HCEC 1CT (cell line): ENCODE measurements at regions not wholly inside any gene's neighbourhood (a gene's known extent, or its start where the extent isn't known, plus 50 kb on each side); places are given as distances from the start of the nearest gene placed in this dataset.
A peak's percentile ranks its signal among the peaks of the same experiment; 100 is the strongest.
"Not testable (repeated sequence)": the region's sequence is repeated elsewhere in the genome, so short reads cannot be mapped to it uniquely, and the experiment has no call there.

ENCODE experiments used
- DNase-seq: peaks from one replicate; pipeline ENCODE4 v3.0.0-alpha.2; 2017

DNA sequence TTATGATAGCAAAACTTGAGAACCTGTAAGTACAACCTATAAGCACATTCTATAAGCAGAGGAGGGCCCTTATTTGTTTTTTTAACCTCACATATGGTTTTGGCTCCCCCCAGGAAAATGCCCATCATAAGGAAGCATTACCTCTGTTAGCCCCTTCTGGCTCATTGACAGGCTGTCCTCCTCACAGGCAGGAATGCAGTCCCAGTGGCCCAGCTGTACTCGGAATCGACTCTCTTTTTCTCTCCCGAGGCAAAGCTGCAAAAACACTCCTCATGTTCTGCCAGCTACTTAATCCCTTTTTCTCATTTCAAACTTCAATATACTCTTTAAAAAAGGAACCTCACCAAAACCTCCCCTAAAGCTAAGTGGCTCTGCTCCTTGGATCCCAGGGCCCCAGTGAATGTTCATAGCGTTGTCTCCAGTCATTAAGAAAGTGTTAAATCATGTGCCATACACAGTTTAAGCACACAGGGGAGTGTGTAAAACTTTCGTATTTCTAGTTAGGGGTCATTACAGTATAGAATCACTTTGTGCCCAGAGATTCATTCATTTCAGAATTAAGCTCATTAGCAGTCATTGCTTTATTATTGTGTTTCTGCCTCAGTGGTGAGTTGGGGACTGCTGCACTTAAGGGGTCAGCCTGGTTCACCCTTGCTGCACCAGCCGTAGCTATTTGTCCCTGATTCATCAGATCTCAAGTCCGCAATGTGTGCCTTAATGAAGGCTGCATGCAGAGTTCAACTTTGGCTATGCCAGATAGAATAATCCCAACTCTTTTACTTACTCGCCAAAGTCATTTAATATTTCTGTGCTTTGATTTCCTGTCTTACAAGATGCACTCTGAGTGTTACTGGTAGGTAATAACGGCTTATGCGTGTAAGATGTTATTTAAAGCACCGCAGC, 57.6 kb downstream of the JRKL start:
- DNase-seq = no peak

DNA sequence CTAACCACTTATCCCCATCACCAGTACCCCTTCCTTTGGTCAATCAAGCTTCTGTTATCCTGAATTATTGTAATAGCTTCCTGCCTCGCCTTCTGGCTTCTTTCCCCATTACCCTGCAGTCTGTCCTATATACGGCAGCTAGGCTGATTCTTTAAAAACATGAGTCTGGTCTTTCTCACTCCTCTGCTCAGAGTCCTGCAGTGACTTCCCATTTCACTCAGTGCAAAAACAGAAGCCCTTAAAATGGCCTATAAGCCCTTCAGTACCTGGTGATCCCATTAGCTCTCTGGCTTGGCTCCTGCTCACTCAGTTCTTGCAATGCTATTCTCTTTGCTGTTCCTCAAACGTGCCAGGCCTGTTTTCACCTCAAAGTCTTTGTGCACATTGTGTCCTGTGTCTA, 58.4 kb downstream of the JRKL start:
- DNase-seq = no peak

DNA sequence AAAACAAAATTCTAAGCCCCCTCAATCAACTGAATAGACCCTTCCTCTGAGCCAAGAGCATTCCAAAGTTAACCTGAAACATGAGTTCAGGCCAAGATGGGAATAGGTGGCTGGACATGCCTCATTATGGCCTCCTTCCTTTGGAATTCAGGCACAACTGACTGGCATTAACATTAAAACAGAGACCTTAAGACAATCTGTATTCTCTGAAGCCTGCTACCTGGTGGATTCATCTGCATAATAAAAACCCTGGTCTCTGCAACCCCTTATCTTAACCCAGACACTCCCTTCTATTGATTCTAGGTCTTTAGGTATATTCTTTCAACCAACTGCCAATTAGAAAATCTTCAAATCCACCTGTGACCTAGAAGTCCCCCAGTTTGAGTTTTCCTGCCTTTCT, 66.3 kb downstream of the JRKL start:
- no peak for DNase-seq

DNA sequence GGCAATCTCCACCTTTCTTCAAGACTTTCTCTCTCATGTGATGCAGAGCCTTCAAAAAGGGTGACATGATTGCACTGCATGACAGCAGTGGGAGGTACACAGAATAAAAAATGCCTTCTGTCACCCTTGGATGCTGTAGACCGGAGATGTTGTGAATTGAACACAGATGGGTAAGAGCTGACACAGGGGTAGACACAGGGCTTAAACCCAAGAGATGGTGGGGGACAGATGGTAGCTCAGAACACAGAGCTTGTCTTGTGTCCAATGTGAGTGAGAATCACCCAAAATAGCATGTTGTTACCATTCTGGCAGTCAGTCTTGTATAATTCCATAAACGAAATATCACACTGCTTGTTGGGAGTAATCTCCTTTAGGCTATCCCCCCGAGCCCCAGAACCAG, 69.9 kb downstream of the JRKL start:
- DNase-seq = no peak

DNA sequence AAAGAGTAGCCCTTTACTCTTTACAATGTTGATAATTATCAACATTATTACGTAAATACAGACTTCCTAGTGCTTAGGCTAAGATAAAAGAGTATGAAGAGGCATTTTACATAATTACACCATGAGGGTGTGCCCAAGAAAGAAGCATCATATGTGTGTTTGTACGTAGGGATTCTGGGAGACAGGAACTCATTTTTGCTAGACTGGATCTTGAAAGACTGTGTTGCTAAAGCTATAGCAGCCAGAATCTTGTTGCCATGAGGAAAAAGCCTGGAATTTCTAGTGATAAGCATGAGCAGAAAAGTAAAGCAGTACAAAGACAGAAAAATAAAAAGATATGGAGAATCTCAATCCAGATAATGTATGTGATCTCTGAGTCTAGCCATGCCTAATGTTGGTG, 72.1 kb downstream of the JRKL start:
- DNase-seq = no peak

DNA sequence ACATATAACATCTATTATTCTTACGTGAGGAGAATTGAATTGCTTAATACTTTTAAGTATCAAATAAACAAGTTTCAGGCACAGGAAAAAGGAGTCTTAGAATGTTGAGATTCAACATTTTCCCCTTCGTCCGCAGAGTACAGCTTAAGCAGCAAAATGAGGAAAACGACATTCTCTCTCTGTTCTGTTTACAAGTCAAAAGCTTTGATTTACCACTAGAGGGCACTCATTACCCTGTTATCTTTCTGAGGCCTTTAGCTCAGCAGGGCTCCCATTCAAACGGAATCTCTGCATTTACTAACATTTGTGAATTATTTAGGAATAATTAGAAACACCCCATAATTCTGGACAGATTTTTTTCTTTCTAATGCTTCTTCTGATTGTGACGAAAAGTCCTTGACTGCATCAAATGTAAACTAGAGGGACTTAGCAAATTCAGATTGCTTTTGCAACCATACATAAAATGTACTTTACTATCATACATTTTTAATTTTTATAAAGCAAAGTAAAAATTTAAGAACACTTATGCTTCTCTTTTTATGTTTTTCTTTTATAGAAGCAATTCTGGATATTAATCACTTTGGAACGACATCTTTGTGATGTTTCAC, 75.0 kb downstream of the JRKL start:
- DNase-seq = peak; percentile 86

DNA sequence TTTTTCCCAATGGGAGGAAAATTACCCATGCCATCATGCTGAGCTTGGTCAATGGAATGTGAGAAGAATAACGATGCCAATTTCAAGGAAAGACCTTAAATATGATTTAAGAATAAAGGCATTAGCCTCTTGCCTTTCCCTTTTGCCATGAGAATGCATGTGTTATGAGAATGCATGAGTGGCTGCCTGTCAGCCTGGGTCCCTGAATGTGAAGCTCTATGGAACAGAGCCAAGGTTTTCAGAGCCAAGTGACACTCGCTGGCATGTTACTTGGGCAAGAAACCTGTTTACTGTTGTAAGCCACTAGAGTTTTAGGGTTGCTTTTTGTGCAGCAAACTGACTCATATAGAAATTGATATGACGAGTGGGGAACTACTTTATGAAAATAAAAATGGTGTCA, 75.7 kb downstream of the JRKL start:
- no peak for DNase-seq

DNA sequence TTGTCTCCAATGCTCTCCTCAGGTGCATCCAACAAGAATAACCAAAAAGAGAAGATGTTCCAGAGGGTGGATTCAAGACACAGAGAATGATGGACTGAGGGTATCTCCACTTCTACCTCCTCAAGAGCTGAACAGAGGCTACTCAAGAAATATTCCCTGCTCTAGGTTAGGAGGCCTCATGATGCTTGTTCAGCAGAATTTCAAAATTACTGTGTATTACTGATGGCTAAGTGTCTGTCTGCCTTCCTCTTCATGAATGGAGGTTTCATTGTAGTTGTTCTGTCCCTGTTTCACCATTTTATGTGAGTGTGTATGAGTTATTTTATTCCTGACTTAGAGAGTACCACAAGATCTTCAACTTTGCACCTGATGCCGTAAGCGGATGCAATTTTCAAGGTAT, 76.8 kb downstream of the JRKL start:
- no peak for DNase-seq

DNA sequence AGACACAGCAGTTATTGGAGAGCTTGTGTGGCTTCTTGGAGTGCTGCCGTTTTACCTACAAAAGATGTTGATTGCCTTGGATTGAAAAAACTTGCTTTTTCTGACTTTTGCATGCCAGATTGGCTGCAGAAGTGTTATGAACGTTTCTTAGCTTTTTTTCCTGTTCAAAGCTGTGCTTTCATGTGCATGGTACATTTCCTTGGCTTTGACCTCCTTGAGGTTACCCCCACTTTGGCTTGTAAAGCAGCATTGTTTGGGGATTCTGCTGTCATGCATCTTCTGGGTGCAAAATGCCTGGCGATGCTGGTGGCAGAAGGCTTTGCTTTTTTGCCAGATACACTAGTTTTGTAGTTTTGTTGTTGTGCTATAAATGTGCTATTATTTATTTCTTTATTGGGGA, 80.0 kb downstream of the JRKL start:
- DNase-seq = no peak

DNA sequence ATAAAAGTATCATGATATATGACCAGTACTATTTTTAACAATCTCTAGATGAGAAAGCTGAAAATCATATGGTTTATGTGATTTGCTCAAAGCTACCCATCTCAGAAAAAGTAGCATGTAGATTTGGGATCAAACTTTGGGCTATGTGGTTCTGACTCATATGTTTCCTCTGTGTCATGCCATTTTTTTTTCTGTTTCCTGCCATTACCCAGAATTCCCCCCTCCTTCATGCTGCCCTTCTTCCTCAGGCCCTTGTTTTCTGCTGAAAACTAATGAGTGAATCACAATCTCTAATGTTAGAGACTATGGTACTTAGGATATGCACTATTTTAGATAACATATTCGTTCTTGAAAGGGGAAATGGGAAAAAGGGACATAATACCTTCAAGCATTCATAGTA, 80.7 kb downstream of the JRKL start:
- DNase-seq = peak; percentile 8

DNA sequence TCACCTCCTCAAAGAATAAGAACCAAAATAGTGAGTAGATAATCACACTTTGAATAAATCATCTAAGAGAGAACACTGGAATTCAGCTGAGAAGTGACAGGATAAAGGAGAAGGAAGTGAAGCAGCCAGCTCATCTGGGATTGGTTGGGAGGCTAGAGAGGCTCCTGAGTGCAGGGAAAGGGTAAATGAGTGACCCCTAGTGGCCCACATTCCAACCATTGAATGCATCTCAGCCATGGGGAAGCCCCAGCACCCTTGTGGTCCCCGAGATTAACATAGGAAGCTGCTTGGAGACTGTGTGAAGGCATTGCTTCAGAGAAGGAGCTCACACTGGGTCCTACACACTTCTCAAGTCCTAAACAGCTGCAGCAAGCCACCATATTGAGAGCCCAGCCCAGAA, 82.3 kb downstream of the JRKL start:
- no peak for DNase-seq

DNA sequence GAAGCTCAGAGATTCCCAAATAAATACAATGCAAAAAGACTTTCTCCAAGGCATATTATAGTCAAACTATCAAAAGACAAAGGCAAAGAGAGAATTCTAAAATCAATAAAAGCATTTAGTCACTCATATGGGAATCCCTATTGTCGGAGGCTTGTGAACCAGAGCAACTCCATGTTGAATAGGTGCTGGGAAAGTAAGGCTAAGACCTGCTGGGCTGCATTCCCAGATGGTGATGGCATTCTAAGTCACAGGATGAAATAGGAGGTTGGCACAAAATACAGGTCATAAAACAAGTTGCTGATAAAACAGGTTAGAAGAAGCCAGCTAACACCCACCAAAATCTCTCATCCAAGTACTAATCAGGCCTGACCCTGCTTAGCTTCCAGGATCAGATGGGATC, 84.5 kb downstream of the JRKL start:
- DNase-seq = no peak

DNA sequence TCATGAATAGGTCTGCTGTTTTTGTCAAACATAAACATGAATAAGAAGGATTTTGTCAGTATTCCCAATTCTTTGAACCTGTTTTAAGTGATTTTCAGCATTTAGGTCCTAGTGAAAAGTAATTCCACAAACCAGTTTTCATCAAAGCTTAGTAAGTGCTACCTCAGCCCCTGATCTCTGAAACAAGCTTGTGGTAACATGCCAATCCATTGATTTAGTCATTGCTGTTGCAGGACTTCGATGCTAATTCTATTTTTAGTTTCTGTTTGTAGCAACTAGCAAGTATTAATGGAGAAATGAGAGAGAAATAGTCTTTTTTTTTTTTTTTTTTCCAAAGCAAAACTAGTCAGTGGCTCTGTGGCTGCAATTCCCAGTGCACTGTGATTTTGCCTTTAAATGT, 91.4 kb downstream of the JRKL start:
- DNase-seq = no peak

DNA sequence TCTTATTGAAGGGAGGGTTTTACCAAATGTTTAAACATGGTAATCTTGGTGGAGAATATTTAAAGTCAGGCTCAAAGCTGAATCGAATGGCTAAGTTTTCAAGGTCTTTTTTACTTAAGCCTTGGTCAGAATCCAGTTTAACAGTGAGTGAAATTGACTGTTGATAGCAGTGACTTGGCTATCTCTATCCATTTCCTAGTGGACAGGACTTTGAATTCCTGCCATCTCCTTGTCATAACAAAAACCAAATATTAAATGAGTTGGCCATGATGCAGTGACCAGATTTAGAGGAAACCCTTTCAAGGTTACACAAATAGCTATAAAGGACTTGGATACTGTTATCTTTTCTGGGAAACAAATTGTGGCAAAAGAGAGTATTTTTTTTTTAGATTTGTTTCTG, 92.0 kb downstream of the JRKL start:
- DNase-seq = no peak

DNA sequence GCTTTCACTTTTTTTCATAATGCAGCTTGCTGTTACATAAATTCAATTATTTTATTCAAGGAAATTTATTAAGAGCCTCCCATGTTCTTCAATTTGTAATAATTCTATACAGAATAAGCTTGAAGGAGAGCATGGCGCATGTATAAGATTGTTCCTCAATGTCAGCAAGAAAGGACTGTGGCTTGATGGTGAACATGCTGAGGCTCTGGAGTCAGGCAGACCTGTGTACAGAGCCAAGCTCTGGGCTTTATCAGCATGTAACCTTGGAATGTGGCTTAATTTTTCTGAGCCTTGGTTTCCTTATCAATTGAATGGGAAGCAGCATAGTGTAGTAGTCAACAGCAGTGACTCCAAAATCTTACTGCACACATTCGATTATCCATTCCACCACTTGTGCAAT, 92.4 kb downstream of the JRKL start:
- no peak for DNase-seq

DNA sequence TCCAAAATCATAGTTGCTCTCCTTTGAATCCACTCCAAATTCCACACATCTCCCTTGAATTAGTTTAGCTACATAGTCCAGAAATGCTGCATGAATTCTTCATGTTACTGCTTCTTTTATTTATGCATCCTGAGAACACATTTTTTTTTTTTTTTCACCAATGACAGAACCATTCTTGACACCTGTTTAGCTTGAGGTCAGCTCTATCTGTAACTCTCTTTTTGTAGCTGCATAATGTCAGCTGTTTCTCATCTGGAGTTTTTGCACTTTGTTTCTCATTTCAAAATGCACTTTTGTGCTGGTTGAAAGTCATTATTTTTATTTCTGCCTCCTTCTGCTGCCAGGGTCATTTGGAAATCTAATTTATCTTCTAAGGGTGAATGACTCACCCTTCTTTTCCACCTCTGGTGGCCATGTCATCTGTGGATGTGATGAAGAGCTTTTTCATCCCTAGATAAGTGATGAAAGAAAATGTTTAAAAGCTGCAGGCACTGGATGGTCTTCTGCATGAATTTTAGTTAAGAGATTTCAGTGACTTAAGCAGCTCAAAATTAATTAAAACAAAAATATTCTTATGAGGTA, 93.7 kb downstream of the JRKL start:
- no peak for DNase-seq

DNA sequence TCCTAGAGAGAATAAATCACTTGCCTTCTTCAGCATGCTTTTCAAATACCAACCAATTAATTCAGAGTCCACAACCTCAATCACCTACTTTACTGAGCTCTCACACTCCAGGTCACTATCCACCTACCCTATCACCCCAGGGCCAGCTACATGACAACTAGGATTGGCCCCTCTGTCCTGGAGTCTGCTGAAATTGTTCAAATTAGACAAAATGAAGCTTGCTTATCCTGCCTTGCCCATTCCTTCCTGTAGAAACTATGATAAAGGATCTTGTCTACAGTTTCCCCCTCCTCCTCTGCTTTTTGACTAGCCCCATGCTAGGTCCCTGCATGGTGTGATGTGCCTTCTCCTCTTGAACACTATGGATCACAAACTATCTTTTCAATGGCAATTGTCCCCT, 94.5 kb downstream of the JRKL start:
- DNase-seq = no peak

DNA sequence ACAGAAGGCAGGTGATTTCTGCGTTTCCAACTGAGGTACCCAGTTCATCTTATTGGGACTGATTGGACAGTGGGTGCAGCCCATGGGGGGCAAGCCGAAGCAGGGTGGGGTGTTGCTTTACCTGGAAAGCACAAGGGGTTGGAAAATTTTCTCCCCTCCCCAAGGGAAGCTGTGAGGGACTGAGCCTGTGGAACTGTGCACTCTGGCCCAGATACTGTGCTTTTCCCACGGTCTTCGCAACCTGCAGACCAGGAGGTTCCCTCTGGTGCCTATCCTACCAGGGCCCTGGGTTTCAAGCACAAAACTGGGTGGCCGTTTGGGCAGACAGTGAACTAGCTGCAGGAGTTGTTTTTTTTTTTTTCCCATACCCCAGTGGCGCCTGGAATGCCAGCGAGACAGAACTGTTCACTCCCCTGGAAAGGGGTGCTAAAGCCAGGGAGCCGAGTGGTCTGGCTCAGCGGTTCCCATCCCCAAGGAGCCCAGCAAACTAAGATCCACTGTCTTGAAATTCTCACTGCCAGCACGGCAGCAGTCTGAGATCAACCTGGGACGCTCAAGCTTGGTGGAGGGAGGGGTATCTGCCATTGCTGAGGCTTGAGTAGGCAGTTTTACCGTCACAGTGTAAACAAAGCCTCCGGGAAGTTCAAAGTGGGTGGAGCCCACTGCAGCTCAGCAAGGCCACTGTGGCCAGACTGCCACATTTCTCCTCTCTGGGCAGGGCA, 97.2 kb downstream of the JRKL start:
- DNase-seq = no peak

DNA sequence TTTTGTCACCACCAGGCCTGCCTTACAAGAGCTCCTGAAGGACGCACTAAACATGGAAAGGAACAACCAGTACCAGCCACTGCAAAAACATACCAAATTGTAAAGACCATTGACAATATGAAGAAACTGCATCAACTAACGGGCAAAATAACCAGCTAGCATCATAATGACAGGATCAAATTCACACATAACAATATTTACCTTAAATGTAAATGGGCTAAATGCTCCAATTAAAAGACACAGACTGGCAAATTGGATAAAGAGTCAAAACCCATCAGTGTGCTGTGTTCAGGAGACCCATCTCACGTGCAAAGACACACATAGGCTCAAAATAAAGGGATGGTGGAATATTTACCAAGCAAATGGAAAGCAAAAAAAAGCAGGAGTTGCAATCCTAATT, 99.1 kb downstream of the JRKL start:
- not testable (repeated sequence) for DNase-seq

DNA sequence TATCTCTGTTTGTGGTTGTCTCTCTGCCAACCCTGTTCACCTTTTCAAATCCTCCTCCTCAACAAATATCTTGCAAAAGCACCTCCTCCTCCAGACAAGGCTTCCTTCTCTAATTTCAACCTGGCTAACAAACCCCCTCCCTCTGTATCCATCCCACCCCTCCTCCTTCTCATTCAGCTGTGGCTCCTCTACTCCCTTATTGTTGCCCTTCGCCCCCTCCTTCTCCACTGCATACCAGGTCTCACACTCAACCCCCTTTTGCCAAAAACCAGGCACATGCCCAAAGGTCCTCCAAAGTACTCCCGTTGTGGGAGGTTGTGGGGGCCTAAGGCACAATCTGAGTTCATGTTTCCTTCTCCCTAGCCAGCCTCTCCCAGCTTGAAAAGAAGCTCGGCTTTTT, 110.6 kb downstream of the JRKL start:
- no peak for DNase-seq

DNA sequence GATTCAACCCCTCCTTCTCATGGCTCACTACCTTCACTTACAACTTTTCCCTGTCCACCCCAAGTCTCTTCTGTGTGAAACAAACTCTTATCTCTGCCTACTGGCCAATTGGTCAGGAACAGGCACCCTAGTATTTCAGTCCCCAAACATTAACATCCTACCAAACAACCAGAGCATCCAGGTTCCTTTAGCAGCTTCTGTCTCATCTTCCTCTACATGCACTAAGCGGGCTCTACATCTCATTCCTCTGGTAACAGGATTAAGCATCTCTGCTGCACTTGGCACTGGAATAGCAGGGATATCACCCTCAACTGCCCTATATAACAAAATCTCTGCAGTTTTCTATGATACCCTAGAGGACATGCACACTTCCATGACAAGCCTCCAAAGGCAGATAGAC, 116.2 kb downstream of the JRKL start:
- DNase-seq = no peak

DNA sequence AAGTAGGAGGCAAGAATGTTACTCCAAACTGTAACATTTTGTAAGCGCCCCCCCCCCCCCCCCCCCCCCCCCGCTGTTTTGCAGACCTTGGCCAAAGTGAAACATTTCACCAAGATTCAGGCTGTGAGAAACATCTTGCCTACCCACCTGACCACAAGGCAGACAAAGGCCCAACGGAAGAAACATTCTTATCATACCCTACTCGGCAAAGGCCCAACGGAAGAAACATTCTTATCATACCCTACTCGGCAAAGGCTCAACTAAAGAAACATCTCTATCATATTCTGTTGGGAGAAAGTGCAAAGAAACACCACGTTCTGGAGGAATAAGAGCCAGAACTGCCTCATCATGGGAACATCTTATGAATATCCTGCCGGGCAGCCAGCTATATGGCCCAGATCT, 117.1 kb downstream of the JRKL start:
- no peak for DNase-seq

DNA sequence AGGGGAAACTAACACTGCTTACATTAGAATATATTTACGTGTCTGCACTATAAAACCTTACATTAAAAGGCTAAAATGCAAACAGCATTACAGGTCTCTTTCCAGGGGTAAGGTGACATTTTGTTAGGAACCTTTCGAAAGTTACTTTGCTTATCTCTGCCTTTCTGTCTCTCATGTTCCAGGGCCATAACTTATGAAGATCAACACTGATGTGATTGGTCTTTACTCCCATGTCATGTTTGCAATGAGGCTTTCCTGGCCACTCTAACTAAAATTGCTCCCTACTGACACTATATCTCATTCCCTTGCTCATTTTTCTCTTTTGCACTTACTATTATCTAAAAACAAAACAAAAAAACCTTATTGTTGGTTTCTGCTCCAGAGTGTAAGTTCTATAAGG, 119.0 kb downstream of the JRKL start:
- no peak for DNase-seq

DNA sequence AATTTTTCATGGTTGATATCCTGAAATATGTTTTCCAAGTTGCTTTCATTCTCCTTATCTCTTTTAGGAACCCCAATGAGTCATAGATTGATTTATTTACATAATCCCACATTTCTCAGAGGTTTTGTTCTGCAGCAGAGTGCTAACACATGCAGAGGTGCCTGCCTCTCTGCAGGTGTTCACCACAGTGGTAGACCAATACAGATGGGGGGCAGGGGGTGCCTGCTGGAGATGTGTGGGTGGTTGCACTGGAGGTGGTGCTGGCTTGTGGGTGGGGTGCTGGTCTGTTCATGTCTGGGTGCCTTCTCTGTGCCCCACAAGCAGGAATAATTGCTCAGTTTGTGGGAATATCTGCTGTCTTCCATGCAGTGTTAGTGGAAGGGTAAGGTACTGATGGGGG, 131.1 kb downstream of the JRKL start:
- no peak for DNase-seq
